ENCODE measurements at regions not wholly inside any gene's neighbourhood (a gene's known extent, or its start where the extent isn't known, plus 50 kb on each side); places are given as distances from the start of the nearest gene placed in this dataset.

DNA sequence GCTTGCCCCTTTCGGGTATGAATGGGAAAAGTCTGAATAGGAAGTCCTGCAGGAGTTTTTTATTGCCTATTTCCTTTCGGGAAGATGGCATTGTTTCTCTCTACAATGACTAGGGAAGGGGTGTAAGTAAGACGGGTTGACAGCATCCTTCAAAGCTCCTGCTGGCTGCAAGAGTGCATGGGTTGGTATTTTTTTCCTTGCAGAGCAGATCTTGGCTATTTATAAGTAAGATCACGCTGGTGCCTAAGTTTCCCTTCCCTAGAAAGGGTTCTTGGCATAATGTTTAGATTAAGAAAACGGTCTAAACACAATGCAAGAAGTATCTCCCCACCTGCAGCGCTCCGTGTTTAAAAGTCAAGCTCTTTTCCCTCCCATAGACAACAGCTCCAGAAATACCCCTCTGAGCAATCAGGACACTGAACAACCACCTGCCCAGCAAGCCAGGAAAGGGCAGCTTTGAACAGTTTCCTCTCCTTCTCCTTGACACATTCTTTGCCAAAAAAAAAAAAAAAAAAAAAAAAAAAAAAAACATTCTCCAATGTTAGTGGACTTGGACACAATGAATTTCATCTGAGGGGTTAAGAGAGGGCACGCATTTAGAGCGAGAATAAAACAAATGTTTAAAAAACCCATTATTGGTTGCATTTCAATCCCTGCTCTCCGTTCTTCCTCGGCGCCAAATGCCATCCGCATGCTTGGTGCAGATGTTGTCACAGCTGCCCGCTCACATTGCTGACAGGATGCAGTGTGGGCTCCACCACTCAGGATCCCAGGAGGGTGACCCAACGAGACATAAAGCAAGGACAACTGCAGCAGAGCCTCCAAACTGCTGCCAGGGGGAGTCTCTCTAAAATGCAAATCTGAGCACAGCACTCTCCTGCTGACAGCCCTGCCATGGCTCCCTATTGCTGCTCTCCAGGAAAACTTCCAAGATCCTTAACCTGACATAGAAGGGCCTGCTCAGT is 427.4 kb upstream of the MGMT start:
- no peak for TF ChIP-seq CTCF (IDR thresholded peaks at IDR 0.05; ENCODE audit: extremely low read depth, missing control alignments)
- DNase-seq (ENCODE audit: low spot score) = no peak

GRCh38 chr10:129040377-129040776 is 426.7 kb upstream of the MGMT start:
- no peak for DNase-seq (ENCODE audit: low spot score)
- no peak for TF ChIP-seq CTCF (IDR thresholded peaks at IDR 0.05; ENCODE audit: extremely low read depth, missing control alignments)

DNA sequence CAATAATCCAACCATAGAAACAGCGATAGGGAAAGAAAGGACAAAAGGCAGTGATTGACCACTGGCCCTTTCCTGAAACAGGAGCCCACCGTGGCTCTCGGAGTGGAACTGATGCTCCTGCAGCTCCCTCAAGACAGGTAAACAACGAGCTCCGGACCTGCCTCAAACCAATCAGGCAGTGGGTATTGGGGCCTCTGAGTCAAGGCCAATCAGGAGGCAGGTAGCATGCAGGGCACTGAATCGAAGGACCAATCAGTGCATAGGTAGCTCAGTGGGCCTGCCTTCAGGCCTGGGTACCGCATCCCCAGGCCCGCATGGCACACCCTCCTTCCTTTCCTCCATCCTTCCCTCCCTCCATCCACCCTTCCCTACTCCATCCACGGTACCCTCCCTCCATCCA is 425.1 kb upstream of the MGMT start:
- no peak for TF ChIP-seq CTCF (IDR thresholded peaks at IDR 0.05; ENCODE audit: extremely low read depth, missing control alignments)
- DNase-seq (ENCODE audit: low spot score) = no peak

DNA sequence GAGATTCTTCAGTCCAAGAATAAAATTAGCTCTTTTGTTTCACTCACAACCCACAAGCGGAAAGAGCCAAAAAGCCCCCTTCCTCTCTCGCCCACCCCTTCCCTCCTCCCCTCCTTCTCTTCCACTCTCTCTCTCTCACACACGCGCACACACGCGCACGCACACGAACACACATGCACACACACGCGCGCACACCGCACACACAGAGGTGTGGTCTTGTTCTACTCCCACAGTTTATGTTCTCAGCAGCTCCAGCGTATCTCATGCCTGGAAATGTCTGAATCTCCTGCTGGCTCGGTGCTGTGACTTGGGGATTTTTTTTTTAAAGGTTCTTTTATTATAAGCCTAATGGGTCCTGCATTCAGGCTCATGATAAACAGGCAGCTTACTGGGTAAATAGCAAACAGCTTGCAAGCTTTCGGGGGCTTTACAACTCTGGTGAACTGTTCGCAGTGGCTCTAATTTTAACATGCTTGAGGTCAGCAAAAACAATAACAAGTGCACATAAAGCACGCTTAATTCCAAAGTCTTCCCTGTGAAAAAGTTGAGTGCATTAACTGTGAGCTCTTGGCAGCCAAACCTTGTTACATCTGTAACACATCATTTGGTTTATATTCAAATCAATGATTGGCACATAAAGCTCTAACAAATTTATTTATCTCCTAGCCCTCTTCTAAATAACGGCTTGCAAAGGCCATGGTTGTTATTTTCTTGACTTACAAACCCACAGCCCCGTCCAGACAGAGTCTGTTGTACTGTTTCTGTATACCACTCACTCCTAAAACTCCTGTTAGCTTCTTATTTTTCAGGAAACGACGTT is 424.1 kb upstream of the MGMT start:
- no peak for TF ChIP-seq CTCF (IDR thresholded peaks at IDR 0.05; ENCODE audit: extremely low read depth, missing control alignments)
- DNase-seq (ENCODE audit: low spot score) = no peak

DNA sequence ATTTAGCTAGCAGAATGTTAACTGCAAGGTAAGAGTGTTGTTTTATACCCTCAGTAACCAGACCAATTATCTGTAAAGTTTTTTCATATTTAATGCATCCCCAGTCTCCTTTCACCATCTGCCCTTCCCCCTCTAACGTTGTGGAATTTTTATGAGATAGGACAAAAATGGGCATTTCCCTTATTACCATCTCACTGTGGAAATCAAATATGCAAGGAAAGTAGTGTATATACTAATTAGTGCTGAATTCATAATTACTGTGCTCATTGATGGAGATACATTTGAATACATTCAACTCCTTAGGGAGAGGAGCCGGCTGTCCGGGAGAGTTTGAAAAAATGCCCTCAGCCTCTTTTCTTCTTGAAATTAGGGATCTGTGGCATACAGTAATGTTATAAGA is 423.4 kb upstream of the MGMT start:
- DNase-seq (ENCODE audit: low spot score) = no peak
- TF ChIP-seq CTCF (IDR thresholded peaks at IDR 0.05; ENCODE audit: extremely low read depth, missing control alignments) = no peak

- TF ChIP-seq CTCF (IDR thresholded peaks at IDR 0.05; ENCODE audit: extremely low read depth, missing control alignments) = no peak
- no peak for DNase-seq (ENCODE audit: low spot score)
Observed at GRCh38 chr10:129045599-129045998, 421.4 kb upstream of the MGMT start.
